Effector memory CD4-positive, alpha-beta T cell (primary cell): ENCODE measurements at regions not wholly inside any gene's neighbourhood (a gene's known extent, or its start where the extent isn't known, plus 50 kb on each side); places are given as distances from the start of the nearest gene placed in this dataset.

ENCODE experiments used
- DNase-seq, 3 donors: peaks; one replicate each; pipeline ENCODE4 v3.0.0-alpha.2; 2020
- H3K27ac ChIP-seq: 2 replicates; pipeline ENCODE4 v1.7.0; 2013; ENCODE audit warnings: mild to moderate bottlenecking, low read length, moderate library complexity; ENCODE audit not compliant: insufficient read depth, poor library complexity, severe bottlenecking
- H3K27me3 ChIP-seq: replicated peaks from 2 replicates; pipeline ENCODE4 v1.7.0; 2013; ENCODE audit warnings: mild to moderate bottlenecking, low read length; ENCODE audit not compliant: insufficient read depth, control insufficient read depth, poor library complexity, severe bottlenecking
- H3K36me3 ChIP-seq: 2 replicates; pipeline ENCODE4 v1.7.0; 2013; ENCODE audit warnings: mild to moderate bottlenecking, low read length, moderate library complexity; ENCODE audit not compliant: control insufficient read depth, insufficient read depth
- H3K4me1 ChIP-seq: 2 replicates; pipeline ENCODE4 v1.7.0; 2013; ENCODE audit warnings: low read length, mild to moderate bottlenecking; ENCODE audit not compliant: control insufficient read depth, insufficient read depth, poor library complexity, severe bottlenecking
- H3K4me3 ChIP-seq: 2 replicates; pipeline ENCODE4 v1.7.0; 2013; ENCODE audit warnings: low read length, low read depth, mild to moderate bottlenecking; ENCODE audit not compliant: insufficient read depth, poor library complexity, severe bottlenecking
- H3K9me3 ChIP-seq: 2 replicates; pipeline ENCODE4 v1.7.0; 2013; ENCODE audit warnings: mild to moderate bottlenecking, low read length, moderate library complexity; ENCODE audit not compliant: control insufficient read depth

GRCh38 chr11:69944146-69944795 is 125.1 kb upstream of the FGF3 start:
- no peak for DNase-seq
- Histone ChIP-seq H3K9me3 (no peaks in the 10 kb centered on the region), H3K4me1 (no peaks in the 10 kb centered on the region), H3K36me3 (no peaks in the 10 kb centered on the region), H3K4me3 (no peak overlapping the region), H3K27ac (no peak overlapping the region), H3K27me3 (peaks cover 4% of the 10 kb centered on the region)

GRCh38 chr11:69945157-69945556 is 125.9 kb upstream of the FGF3 start:
- Histone ChIP-seq H3K27ac (no peak overlapping the region), H3K4me1 (no peaks in the 10 kb centered on the region), H3K9me3 (no peaks in the 10 kb centered on the region), H3K36me3 (no peaks in the 10 kb centered on the region), H3K27me3 (peaks cover 4% of the 10 kb centered on the region), H3K4me3 (no peak overlapping the region)
- DNase-seq: no peak

GRCh38 chr11:69947059-69947792 is 128.0 kb upstream of the FGF3 start:
- no peak overlapping the region for H3K27ac ChIP-seq

GRCh38 chr11:69947793-69948255 is 128.6 kb upstream of the FGF3 start:
- no peak overlapping the region for H3K27ac ChIP-seq
- no peak overlapping the region for H3K4me3 ChIP-seq
- H3K27me3 ChIP-seq: no peaks in the 10 kb centered on the region
- H3K9me3 ChIP-seq: no peaks in the 10 kb centered on the region
- H3K36me3 ChIP-seq: no peaks in the 10 kb centered on the region
- no peak for DNase-seq
- no peaks in the 10 kb centered on the region for H3K4me1 ChIP-seq

More at GRCh38 chr11:69947059-69947792, 128.0 kb upstream of the FGF3 start:
- Histone ChIP-seq H3K36me3 (no peaks in the 10 kb centered on the region), H3K4me3 (no peak overlapping the region), H3K27me3 (peaks cover 4% of the 10 kb centered on the region), H3K4me1 (no peaks in the 10 kb centered on the region), H3K9me3 (no peaks in the 10 kb centered on the region)
- DNase-seq: no peak

GRCh38 chr11:69948256-69949141 is 129.3 kb upstream of the FGF3 start:
- Histone ChIP-seq H3K27me3 (no peaks in the 10 kb centered on the region), H3K9me3 (no peaks in the 10 kb centered on the region), H3K4me1 (no peaks in the 10 kb centered on the region), H3K4me3 (no peak overlapping the region), H3K36me3 (no peaks in the 10 kb centered on the region), H3K27ac (no peak overlapping the region)
- no peak for DNase-seq

- Histone ChIP-seq H3K36me3 (no peaks in the 10 kb centered on the region), H3K27me3 (no peaks in the 10 kb centered on the region), H3K4me3 (no peak overlapping the region), H3K4me1 (no peaks in the 10 kb centered on the region), H3K9me3 (no peaks in the 10 kb centered on the region), H3K27ac (no peak overlapping the region)
- DNase-seq: no peak
Measured at GRCh38 chr11:69949327-69949726, 128.8 kb upstream of the ANO1 start.

- H3K9me3 ChIP-seq: no peaks in the 10 kb centered on the region
- H3K4me3 ChIP-seq: no peak overlapping the region
- no peaks in the 10 kb centered on the region for H3K27me3 ChIP-seq
- H3K4me1 ChIP-seq: no peaks in the 10 kb centered on the region
- no peak overlapping the region for H3K27ac ChIP-seq
- no peaks in the 10 kb centered on the region for H3K36me3 ChIP-seq
- DNase-seq: no peak
Measured at GRCh38 chr11:69950120-69950519, 128.0 kb upstream of the ANO1 start.

- Histone ChIP-seq H3K27ac (no peak overlapping the region), H3K4me3 (no peak overlapping the region), H3K4me1 (no peaks in the 10 kb centered on the region), H3K9me3 (no peaks in the 10 kb centered on the region), H3K27me3 (no peaks in the 10 kb centered on the region), H3K36me3 (no peaks in the 10 kb centered on the region)
- DNase-seq: no peak
Measured at GRCh38 chr11:69950621-69951020, 127.5 kb upstream of the ANO1 start.

- Histone ChIP-seq H3K27ac (no peak overlapping the region), H3K9me3 (no peaks in the 10 kb centered on the region), H3K4me1 (no peaks in the 10 kb centered on the region), H3K4me3 (no peak overlapping the region), H3K36me3 (no peaks in the 10 kb centered on the region), H3K27me3 (no peaks in the 10 kb centered on the region)
- no peak for DNase-seq
Measured at GRCh38 chr11:69951821-69952220, 126.3 kb upstream of the ANO1 start.
